Hepatocyte (in vitro differentiated cells): ENCODE measurements at regions not wholly inside any gene's neighbourhood (a gene's known extent, or its start where the extent isn't known, plus 50 kb on each side); places are given as distances from the start of the nearest gene placed in this dataset.

Experiments used
- DNase-seq: peaks from one replicate; pipeline ENCODE4 v3.0.0-alpha.2; 2016; ENCODE audit warnings: low spot score
- H2AFZ ChIP-seq: fragments of 200-600 bp; sonication (generic); 2 replicates; pipeline ENCODE4 v1.6.0; 2016; ENCODE audit warnings: antibody characterized with exemption, mild to moderate bottlenecking
- H3K27ac ChIP-seq: fragments of 200-600 bp; sonication (generic); 2 replicates; pipeline ENCODE4 v1.5.1; 2016; ENCODE audit warnings: mild to moderate bottlenecking
- H3K27me3 ChIP-seq: fragments of 200-600 bp; sonication (generic); 2 replicates; pipeline ENCODE4 v1.6.1; 2016
- H3K36me3 ChIP-seq: fragments of 200-600 bp; sonication (generic); replicated peaks from 2 replicates; pipeline ENCODE4 v1.5.1; 2016; ENCODE audit warnings: low read depth; ENCODE audit not compliant: insufficient read depth
- H3K4me1 ChIP-seq: fragments of 200-600 bp; sonication (generic); 2 replicates; pipeline ENCODE4 v1.5.1; 2016; ENCODE audit warnings: mild to moderate bottlenecking, moderate library complexity; ENCODE audit not compliant: insufficient read depth
- H3K4me2 ChIP-seq: fragments of 200-600 bp; sonication (generic); 2 replicates; pipeline ENCODE4 v1.6.0; 2016
- H3K4me3 ChIP-seq: fragments of 200-600 bp; sonication (generic); 2 replicates; pipeline ENCODE4 v1.5.1; 2016; ENCODE audit warnings: mild to moderate bottlenecking
- H3K79me2 ChIP-seq: fragments of 200-600 bp; sonication (generic); 2 replicates; pipeline ENCODE4 v1.6.0; 2017; ENCODE audit warnings: mild to moderate bottlenecking
- H3K9me2 ChIP-seq: fragments of 200-600 bp; sonication (generic); replicated peaks from 2 replicates; pipeline ENCODE4 v1.6.0; 2017; ENCODE audit warnings: mild to moderate bottlenecking; ENCODE audit not compliant: insufficient read depth
- H3K9me3 ChIP-seq: fragments of 200-600 bp; sonication (generic); 2 replicates; pipeline ENCODE4 v1.5.1; 2016; ENCODE audit warnings: low read depth, mild to moderate bottlenecking
- H4K20me1 ChIP-seq: fragments of 200-600 bp; sonication (generic); 2 replicates; pipeline ENCODE4 v1.6.0; 2016; ENCODE audit warnings: mild to moderate bottlenecking; ENCODE audit not compliant: insufficient read depth, poor library complexity, severe bottlenecking
- CTCF ChIP-seq: fragments of 200-600 bp; sonication (generic); IDR thresholded peaks from 2 replicates; pipeline ENCODE4 v1.5.1; 2016; ENCODE audit warnings: antibody characterized with exemption, mild to moderate bottlenecking; ENCODE audit not compliant: poor library complexity
- EZH2 ChIP-seq: fragments of 200-600 bp; sonication (generic); IDR thresholded peaks from 2 replicates; pipeline ENCODE4 v1.6.1; 2016; ENCODE audit warnings: antibody characterized with exemption, mild to moderate bottlenecking, borderline replicate concordance
- EZH2phosphoT487 ChIP-seq: fragments of 200-600 bp; sonication (generic); IDR thresholded peaks from one replicate; pipeline ENCODE4 v1.6.1; 2018; ENCODE audit warnings: antibody characterized with exemption, mild to moderate bottlenecking, low read depth, moderate library complexity; ENCODE audit not compliant: unreplicated experiment, severe bottlenecking
- WGBS: methylation state at CpG from one replicate; pipeline ENCODE4 v1.1.6; 2016; ENCODE audit warnings: low lambda C conversion rate; ENCODE audit errors: missing lambda C conversion rate; 5-methylcytosine and 5-hydroxymethylcytosine counted together

- Histone ChIP-seq H4K20me1 (no peaks in the 10 kb centered on the region), H3K9me3 (no peaks in the 10 kb centered on the region), H3K79me2 (no peaks in the 10 kb centered on the region), H3K27me3 (no peaks in the 10 kb centered on the region), H3K4me2 (no peak overlapping the region), H3K9me2 (no peaks in the 10 kb centered on the region), H2AFZ (no peak overlapping the region), H3K36me3 (no peaks in the 10 kb centered on the region), H3K4me1 (no peaks in the 10 kb centered on the region), H3K27ac (peak overlapping the region; percentile 47), H3K4me3 (no peak overlapping the region)
- TF ChIP-seq EZH2phosphoT487 (no peak), EZH2 (no peak), CTCF (no peak)
- no peak for DNase-seq
- WGBS, result 100% methylated on average over 1 of the region's 1 CpG
Measured at GRCh38 chr3:4030624-4031023, 231.4 kb downstream of the LRRN1 start.

- H2AFZ ChIP-seq, result no peak overlapping the region
- H3K9me2 ChIP-seq, result no peaks in the 10 kb centered on the region
- no peaks in the 10 kb centered on the region for H4K20me1 ChIP-seq
- no peaks in the 10 kb centered on the region for H3K36me3 ChIP-seq
- H3K27me3 ChIP-seq, result no peaks in the 10 kb centered on the region
- H3K27ac ChIP-seq, result no peak overlapping the region
- H3K4me2 ChIP-seq, result no peak overlapping the region
- H3K4me3 ChIP-seq, result no peak overlapping the region
- DNase-seq, result no peak
- no peaks in the 10 kb centered on the region for H3K9me3 ChIP-seq
- TF ChIP-seq EZH2 (no peak), EZH2phosphoT487 (no peak), CTCF (no peak)
- H3K79me2 ChIP-seq, result no peaks in the 10 kb centered on the region
- peaks cover 4% of the 10 kb centered on the region for H3K4me1 ChIP-seq
- 81% methylated on average over 2 of the region's 2 CpGs for WGBS
Measured at GRCh38 chr3:4033296-4033695, 234.1 kb downstream of the LRRN1 start.

- Histone ChIP-seq H3K27me3 (no peaks in the 10 kb centered on the region), H3K4me1 (peaks cover 4% of the 10 kb centered on the region), H3K27ac (peak overlapping the region; percentile 20), H3K79me2 (no peaks in the 10 kb centered on the region), H4K20me1 (no peaks in the 10 kb centered on the region), H3K4me2 (no peak overlapping the region), H3K36me3 (no peaks in the 10 kb centered on the region), H3K9me3 (no peaks in the 10 kb centered on the region), H3K4me3 (no peak overlapping the region), H2AFZ (no peak overlapping the region), H3K9me2 (no peaks in the 10 kb centered on the region)
- no peak for TF ChIP-seq CTCF
- no peak for TF ChIP-seq EZH2phosphoT487
- no peak for TF ChIP-seq EZH2
- no peak for DNase-seq
Measured at GRCh38 chr3:4036046-4036445, 236.8 kb downstream of the LRRN1 start.

- 94% methylated on average over 5 of the region's 5 CpGs for WGBS
- Histone ChIP-seq H3K4me2 (no peak overlapping the region), H2AFZ (no peak overlapping the region), H3K9me3 (no peaks in the 10 kb centered on the region), H3K4me3 (no peak overlapping the region), H3K4me1 (peaks cover 4% of the 10 kb centered on the region), H3K79me2 (no peaks in the 10 kb centered on the region), H3K27ac (no peak overlapping the region), H3K9me2 (no peaks in the 10 kb centered on the region), H3K36me3 (no peaks in the 10 kb centered on the region), H3K27me3 (no peaks in the 10 kb centered on the region), H4K20me1 (no peaks in the 10 kb centered on the region)
- TF ChIP-seq EZH2 (no peak), EZH2phosphoT487 (no peak), CTCF (no peak)
- DNase-seq, result no peak
Measured at GRCh38 chr3:4038351-4038750, 239.1 kb downstream of the LRRN1 start.
